ENCODE measurements at regions not wholly inside any gene's neighbourhood (a gene's known extent, or its start where the extent isn't known, plus 50 kb on each side); places are given as distances from the start of the nearest gene placed in this dataset.

GRCh38 chr5:164289526-164289925, 784.1 kb downstream of the MAT2B start:
- no peak for TF ChIP-seq CTCF (conservative IDR thresholded peaks at IDR 0.05; ENCODE audit: low read length)
- no peak for TF ChIP-seq EZH2phosphoT487 (IDR thresholded peaks at IDR 0.05; ENCODE audit: borderline replicate concordance, low read depth, low read length)
